NCI-H1092 (cell line): ENCODE measurements at regions not wholly inside any gene's neighbourhood (a gene's known extent, or its start where the extent isn't known, plus 50 kb on each side); places are given as distances from the start of the nearest gene placed in this dataset.

ENCODE experiments used
- DNase-seq: peaks from one replicate; lab custom pipeline; 2025; lab: John Stamatoyannopoulos, UW

DNA sequence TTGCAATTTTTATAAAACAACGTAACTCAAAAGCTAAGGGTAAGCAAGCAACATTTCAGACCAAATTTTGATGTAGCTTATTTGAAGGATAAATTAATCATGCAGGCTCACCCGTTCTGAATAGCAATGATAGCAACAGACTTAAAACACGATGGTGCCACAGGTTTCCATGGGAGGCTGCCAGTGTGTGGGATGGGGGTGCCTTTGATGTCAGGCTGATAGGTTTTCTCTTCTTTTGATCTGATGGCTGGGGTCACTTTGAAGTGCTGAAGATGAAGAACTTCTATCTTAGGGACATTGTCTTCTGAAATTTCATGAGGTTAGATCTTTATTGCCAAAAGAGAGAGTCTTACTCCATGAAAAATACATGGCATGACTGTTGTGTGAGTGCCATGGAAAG lies 206.8 kb downstream of the LPIN1 start:
- no peak for DNase-seq

- no peak for DNase-seq
Measured at GRCh38 chr2:11955314-11955713, 208.9 kb downstream of the LPIN1 start.

GRCh38 chr2:11955884-11956291 lies 209.5 kb downstream of the LPIN1 start:
- no peak for DNase-seq

GRCh38 chr2:11962707-11963328 lies 216.4 kb downstream of the LPIN1 start:
- no peak for DNase-seq

- DNase-seq, result no peak
Measured at GRCh38 chr2:11963966-11964365, 217.5 kb downstream of the LPIN1 start.

DNA sequence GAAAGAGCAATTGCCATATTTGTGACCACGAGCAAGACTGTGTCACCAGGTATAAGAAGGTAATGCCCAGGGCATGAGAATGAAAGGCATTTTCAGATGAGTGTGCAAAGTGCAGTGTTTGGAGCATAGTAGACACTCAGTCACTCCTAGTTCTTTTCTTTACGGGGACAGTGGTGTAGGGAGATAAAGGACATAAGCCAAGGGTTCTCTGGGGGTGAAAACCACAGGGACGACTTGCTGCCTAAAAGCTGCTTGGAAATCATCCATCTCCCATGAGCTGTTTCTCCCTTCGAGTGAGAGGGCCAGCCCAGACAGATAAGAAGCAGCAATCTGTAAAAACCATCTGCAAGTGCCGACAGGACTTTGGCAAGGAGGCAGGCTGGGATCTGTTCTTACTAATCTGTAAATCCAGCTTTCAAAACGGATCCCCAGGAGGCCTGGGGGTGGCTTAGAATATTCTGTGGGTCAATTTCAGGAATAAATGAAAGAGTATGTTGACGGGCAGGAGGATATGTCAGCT lies 221.6 kb downstream of the LPIN1 start:
- DNase-seq, result no peak

- no peak for DNase-seq
Measured at GRCh38 chr2:11968521-11968920, 222.1 kb downstream of the LPIN1 start.

GRCh38 chr2:11969774-11970173 lies 223.3 kb downstream of the LPIN1 start:
- DNase-seq, result no peak

GRCh38 chr2:11974573-11974972 lies 228.1 kb downstream of the LPIN1 start:
- DNase-seq, result no peak

- DNase-seq, result no peak
Measured at GRCh38 chr2:11975373-11975772, 228.9 kb downstream of the LPIN1 start.

DNA sequence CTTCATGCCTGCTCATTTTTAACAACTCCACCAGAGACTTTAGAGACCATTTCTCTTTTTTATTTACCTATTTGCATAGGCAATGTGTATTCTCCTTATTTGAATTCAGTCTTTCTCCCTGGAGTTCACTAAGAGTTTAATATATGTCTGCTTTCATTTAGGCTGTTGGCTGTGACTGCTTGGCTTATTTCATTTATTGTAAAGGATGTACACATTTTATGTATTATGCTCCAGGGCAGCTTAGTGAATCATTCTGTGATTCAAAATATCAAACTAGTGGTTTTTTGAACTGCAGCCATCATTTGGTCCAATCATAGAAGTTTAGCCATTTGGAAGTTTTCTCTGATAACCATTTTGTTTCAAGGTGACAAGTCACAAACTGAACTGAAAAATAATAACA lies 229.6 kb downstream of the LPIN1 start:
- DNase-seq, result no peak

DNA sequence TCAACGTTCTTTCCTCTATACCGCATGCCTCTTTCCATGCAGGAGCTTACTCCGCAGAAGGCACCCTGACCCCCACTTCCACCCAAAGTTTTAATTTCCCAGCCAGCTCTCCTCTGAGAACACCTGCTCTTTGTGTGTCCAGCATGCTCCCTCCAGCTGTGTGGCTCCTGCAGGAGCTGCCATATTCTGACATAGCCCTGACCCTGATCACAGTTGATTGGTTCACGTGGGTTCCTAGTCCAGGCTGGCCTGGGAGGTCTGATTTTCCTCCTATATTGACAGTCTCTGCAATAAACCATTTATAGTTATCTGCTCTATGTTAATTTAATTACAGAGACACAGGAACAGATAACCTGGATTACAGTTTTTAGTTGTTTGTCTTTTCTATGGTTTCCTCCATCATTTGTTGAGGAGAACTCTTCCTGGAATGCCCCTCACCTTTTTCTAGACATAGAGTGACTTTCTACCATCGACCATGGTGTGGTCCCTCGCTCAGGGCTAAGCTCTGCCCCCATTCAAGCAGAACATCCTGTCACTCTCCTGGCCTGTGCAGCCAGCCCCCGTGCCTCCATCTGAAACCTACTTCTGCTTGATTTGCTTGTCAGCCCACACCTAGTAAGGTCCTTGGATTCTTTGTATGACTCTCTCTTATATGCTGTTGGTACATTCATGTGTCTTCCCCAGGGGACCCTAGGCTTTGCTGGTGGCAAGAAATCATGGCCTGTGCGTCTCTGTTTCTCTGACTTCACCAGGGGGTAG lies 231.5 kb downstream of the LPIN1 start:
- no peak for DNase-seq

GRCh38 chr2:11980809-11981208 lies 234.4 kb downstream of the LPIN1 start:
- no peak for DNase-seq

GRCh38 chr2:11983401-11983800 lies 237.0 kb downstream of the LPIN1 start:
- no peak for DNase-seq

GRCh38 chr2:11983870-11984269 lies 237.4 kb downstream of the LPIN1 start:
- no peak for DNase-seq

DNA sequence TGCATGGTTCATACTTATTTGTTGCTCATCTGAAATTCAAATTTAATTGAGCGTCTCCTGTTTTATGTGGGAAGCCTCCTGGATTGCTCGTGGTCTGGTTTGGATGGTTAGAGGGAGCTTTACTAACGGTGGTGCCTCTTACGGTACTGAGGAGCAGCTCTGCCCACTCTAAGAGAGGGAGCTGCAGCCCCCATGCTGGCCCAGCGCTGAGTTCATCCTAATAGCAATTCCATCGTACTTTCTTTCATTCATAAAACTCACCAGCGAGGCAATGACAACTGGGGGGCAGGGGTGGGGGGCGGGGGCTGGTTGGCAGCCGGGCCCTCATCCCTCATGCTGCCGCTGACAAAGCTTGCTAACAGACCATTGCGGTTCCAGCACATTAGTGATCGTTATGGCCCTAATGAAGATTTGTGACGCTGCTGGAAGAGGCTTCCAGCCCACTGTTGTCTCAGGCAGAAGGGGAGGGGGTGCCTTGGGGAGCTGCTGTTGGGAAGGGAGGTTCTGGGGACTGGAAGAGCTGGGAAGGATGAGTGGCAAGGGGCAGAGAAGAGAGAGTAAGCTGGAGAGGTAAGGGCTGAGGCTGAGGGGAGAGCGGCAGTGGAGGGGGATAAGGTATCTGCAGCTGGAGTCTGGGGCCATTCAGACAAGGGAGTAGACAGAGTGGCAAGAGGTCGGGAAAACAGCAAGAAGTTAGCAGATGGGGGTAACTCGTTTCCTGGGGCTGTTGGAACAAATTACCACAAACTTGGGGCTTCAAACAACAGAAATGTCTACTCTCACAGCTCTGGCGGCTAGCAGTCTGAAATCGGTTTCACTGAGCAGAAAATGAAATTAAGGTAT lies 238.1 kb downstream of the LPIN1 start:
- DNase-seq, result no peak

- no peak for DNase-seq
Measured at GRCh38 chr2:11985817-11986566, 239.6 kb downstream of the LPIN1 start.

GRCh38 chr2:11987151-11987550 lies 240.7 kb downstream of the LPIN1 start:
- DNase-seq, result no peak

DNA sequence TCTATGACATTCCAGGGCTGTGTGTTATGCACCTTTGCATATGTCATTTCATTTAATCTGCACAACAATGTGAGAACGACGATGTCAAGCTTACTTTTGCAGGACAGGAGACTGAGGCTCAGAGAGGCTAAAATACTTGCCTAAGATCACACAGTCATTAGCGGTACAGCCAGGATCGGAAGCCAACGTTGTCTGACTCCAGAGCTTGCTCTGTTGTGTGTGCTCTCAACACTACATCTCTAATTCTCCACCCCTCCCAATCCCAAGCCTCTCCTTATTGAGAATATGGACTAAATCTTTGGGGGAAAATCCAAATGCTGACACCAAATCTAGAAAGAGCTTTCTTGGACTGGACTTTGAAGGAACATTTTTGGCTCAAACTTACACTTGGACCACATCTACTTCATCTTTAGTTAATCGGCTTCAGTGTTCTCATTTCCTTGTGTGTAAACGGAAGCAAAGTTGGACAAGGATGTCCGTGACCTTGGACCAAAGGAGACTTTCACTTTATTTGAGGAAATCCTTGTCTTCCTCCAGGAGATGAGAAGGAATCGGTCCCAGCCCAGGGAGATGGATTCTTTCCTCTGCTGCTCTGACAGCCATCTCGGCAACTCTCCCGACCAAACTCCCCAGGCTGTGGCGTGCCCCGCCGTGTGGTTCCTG lies 242.4 kb downstream of the LPIN1 start:
- DNase-seq, result no peak

GRCh38 chr2:11989354-11989703 lies 242.9 kb downstream of the LPIN1 start:
- DNase-seq, result no peak

GRCh38 chr2:11990576-11990975 lies 244.1 kb downstream of the LPIN1 start:
- DNase-seq, result no peak

DNA sequence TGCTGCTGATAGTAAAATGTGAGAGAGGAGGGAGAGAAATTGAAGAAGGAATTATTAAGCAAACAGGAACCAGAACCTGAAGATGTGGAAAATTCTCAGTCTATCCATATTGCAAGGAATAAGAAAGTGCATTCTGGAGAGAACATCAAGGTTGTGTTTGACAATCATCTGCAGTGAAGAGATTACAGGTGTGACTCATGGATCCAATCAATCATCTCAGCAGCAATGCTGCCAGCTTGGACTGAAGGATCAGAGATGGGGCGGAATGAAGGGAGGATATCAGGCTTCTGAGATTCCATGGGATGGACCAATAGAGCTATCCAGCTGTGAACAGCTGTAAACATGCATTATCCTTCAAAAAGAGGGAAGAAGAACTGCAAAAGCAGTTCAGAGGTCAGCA lies 247.3 kb downstream of the LPIN1 start:
- DNase-seq, result no peak
